ENCODE measurements at regions not wholly inside any gene's neighbourhood (a gene's known extent, or its start where the extent isn't known, plus 50 kb on each side); places are given as distances from the start of the nearest gene placed in this dataset.

- Histone ChIP-seq H3K36me3 (no peaks in the 10 kb centered on the region), H3K9me3 (peaks cover 0 to 5% (median 0%) of the 10 kb centered on the region in 4 donors), H3K27me3 (no peaks in the 10 kb centered on the region), H3K4me3 (no peak overlapping the region), H3K4me1 (no peaks in the 10 kb centered on the region), H3K27ac (no peak overlapping the region)
- DNase-seq, result no peak
- TF ChIP-seq POLR2A (IDR thresholded peaks at IDR 0.05) (no peak), CTCF (IDR thresholded peaks at IDR 0.05) (no peak)
Measured at GRCh38 chr16:62391940-62392339, 355.7 kb upstream of the CDH8 start.

- no peak for DNase-seq
- Histone ChIP-seq H3K4me3 (no peak overlapping the region), H3K9me3 (peaks cover 0 to 5% (median 0%) of the 10 kb centered on the region in 4 donors), H3K36me3 (no peaks in the 10 kb centered on the region), H3K4me1 (no peaks in the 10 kb centered on the region), H3K27me3 (no peaks in the 10 kb centered on the region), H3K27ac (no peak overlapping the region)
- TF ChIP-seq POLR2A (IDR thresholded peaks at IDR 0.05) (no peak), CTCF (IDR thresholded peaks at IDR 0.05) (no peak)
Measured at GRCh38 chr16:62391134-62391533, 354.9 kb upstream of the CDH8 start.

- H3K4me3 ChIP-seq, result no peak overlapping the region
- no peak for DNase-seq
- no peak for TF ChIP-seq POLR2A (IDR thresholded peaks at IDR 0.05)
- TF ChIP-seq CTCF (IDR thresholded peaks at IDR 0.05), result no peak
- H3K36me3 ChIP-seq, result no peaks in the 10 kb centered on the region
- H3K27ac ChIP-seq, result no peak overlapping the region
- H3K4me1 ChIP-seq, result no peaks in the 10 kb centered on the region
- H3K9me3 ChIP-seq, result peaks cover 0 to 5% (median 0%) of the 10 kb centered on the region in 4 donors
- H3K27me3 ChIP-seq, result no peaks in the 10 kb centered on the region
Measured at GRCh38 chr16:62390214-62390613, 354.0 kb upstream of the CDH8 start.

GRCh38 chr16:62386411-62386810 lies 350.2 kb upstream of the CDH8 start:
- no peaks in the 10 kb centered on the region for H3K9me3 ChIP-seq
- no peak overlapping the region for H3K4me3 ChIP-seq
- TF ChIP-seq CTCF (IDR thresholded peaks at IDR 0.05) (no peak), POLR2A (IDR thresholded peaks at IDR 0.05) (no peak)
- H3K27ac ChIP-seq, result no peak overlapping the region
- H3K27me3 ChIP-seq, result no peaks in the 10 kb centered on the region
- no peak for DNase-seq
- H3K36me3 ChIP-seq, result no peaks in the 10 kb centered on the region
- H3K4me1 ChIP-seq, result no peaks in the 10 kb centered on the region

GRCh38 chr16:62383941-62384340 lies 347.7 kb upstream of the CDH8 start:
- no peaks in the 10 kb centered on the region for H3K9me3 ChIP-seq
- no peak overlapping the region for H3K27ac ChIP-seq
- H3K36me3 ChIP-seq, result no peaks in the 10 kb centered on the region
- no peaks in the 10 kb centered on the region for H3K27me3 ChIP-seq
- H3K4me3 ChIP-seq, result no peak overlapping the region
- H3K4me1 ChIP-seq, result no peaks in the 10 kb centered on the region
- no peak for DNase-seq
- TF ChIP-seq CTCF (IDR thresholded peaks at IDR 0.05) (no peak), POLR2A (IDR thresholded peaks at IDR 0.05) (no peak)

- Histone ChIP-seq H3K9me3 (no peaks in the 10 kb centered on the region), H3K4me3 (no peak overlapping the region), H3K36me3 (no peaks in the 10 kb centered on the region), H3K4me1 (no peaks in the 10 kb centered on the region), H3K27me3 (no peaks in the 10 kb centered on the region), H3K27ac (no peak overlapping the region)
- no peak for DNase-seq
- no peak for TF ChIP-seq CTCF (IDR thresholded peaks at IDR 0.05)
Measured at GRCh38 chr16:62370445-62370844, 334.2 kb upstream of the CDH8 start.
